ENCODE measurements at regions not wholly inside any gene's neighbourhood (a gene's known extent, or its start where the extent isn't known, plus 50 kb on each side); places are given as distances from the start of the nearest gene placed in this dataset.

- in situ Hi-C loops (cut with HindIII; ENCODE audit: low sequenced_read_pairs): no loop called here
- DNase-seq (ENCODE audit: low spot score): no peak
These were observed 170.3 kb downstream of the ZC3H11B start for GRCh38 chr1:219442611-219443061.

GRCh38 chr1:219441884-219442283 is 171.0 kb downstream of the ZC3H11B start:
- DNase-seq (ENCODE audit: low spot score): no peak
- in situ Hi-C loops (cut with HindIII; ENCODE audit: low sequenced_read_pairs): no loop called here

DNA sequence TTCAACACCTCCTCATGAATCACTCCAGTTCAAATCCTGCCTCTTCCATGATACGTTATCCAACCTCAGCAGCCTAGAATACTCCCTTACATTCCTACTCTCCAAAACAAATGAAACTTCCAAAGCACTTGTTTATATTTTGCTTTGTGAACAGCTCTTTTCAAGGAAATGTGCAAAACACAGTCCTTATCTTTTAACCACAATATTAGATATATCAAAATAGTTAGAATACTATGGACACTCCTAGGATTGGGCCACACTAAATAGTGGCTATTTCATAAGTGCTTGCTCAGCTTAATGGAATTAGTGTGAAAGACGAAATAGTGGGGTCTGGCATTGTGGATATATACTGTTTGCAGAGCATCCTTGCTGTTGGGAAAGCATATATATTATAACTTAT is 173.5 kb downstream of the ZC3H11B start:
- in situ Hi-C loops (cut with HindIII; ENCODE audit: low sequenced_read_pairs): no loop called here
- DNase-seq (ENCODE audit: low spot score): no peak

DNA sequence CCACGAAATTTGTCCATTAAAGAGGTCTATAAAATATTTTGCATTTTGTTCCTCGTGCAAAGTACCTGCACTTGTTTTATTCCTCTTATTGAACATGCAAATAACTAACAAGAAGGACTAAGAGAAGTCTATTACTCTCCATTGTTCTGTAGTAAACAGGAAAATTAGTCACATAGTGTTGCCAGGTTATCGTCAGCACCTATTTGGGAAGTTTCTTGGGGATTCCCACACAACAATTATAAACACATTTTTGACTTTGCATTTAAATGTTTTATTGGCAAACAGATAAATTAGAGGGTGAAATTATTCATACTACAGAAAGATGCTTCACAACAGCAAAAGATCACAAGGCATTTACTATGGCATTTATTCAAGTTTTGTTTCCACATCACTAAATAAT is 174.5 kb downstream of the ZC3H11B start:
- in situ Hi-C loops (cut with HindIII; ENCODE audit: low sequenced_read_pairs): no loop called here
- DNase-seq (ENCODE audit: low spot score): no peak

DNA sequence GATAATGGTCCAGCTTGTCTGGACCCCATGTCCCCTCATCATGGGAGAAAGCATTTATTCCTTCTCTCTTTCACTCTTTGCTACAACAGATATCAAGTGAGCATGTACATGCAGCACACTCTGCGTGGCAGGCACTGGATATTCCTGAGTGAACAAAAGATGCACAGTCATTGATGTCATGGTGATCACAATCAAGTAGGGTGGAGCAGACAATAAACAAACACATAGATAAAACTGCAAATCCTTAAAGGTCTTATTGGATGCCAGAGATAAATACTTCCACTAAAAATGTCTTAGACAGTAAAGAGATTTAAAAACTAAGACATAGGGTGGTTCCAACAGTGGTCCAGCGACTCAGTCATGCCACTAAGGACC is 178.0 kb downstream of the ZC3H11B start:
- in situ Hi-C loops (cut with HindIII; ENCODE audit: low sequenced_read_pairs): no loop called here

DNA sequence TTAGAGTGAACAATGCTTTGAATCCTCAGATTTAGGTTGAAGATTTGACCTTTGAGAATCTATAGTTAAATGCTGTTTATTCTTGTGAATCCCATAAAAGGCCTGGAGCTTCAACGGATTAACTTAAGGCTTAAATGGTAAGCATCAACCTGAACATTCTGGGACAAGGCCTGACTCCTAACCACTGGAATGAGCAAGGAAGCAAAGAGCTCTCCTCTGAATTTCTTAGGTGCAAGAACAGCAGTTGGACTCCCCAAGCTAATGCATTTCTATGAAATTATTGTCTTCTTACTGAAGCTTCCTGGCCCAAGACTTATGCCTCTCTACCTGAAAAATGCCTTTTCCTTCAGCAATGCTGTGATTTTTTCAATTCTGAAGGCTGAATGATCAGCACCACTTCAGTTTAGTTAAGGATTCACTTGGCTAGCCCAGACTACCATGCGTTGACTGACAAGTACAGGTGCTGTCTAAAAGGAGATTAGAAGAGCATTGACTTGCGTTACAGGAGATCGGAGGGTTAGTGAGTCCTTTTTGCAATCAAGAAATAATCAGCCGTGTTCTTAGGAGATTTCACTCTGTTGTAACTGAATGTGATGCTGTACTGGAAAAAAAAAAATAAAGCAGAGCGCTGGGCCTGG is 178.5 kb downstream of the ZC3H11B start:
- in situ Hi-C loops (cut with HindIII; ENCODE audit: low sequenced_read_pairs): no loop called here
- DNase-seq (ENCODE audit: low spot score): no peak

More for the DNA sequence above, 178.0 kb downstream of the ZC3H11B start:
- DNase-seq (ENCODE audit: low spot score): no peak

DNA sequence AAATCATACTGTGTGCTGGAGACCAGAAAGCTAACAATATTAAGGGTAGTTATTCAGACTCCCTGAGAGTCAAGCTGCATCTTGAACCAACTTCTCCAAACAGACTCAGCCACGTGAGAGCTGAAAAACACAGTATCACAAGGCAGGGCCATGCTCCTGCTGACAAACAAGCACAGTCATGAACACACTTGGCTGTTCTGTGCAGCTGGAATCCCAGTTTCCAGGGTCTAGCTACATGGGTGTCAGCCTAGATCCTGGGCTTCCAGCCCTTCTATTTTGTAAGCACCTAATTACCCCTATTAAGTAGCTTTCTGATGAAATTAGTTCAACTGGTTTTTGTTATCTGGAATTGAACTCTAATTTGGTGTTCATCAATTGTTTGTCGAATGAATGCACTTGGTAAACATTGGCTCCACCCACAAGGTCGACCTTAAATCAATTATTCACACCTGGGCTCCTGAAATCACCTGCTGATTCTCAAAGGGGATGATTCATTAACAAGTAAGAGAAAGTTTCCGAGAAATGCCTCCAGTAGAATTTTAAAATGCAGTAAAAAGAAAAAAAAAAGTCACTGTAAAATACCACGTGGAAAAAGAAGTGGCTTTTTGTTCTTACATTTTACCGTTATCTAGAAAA is 179.3 kb downstream of the ZC3H11B start:
- in situ Hi-C loops (cut with HindIII; ENCODE audit: low sequenced_read_pairs): no loop called here

DNA sequence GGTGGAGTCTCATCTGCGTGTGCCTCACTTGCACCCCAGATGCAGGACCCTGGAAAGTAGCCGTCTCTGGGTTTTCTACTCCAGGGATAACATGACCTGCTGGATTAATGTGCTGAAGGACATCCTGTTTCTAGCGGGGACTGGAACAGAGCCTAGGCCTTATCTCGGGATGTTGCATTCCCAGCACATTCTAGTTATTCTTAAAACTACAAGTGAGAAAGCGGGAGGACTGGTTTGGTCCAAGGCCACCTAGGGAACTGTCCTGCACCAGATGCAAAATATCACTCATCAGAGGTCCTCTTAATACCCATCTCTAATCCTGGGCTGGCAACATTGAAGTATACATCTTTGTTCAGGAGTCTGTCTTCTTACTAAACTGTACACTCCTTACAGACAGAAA is 179.9 kb downstream of the ZC3H11B start:
- DNase-seq (ENCODE audit: low spot score): no peak
- in situ Hi-C loops (cut with HindIII; ENCODE audit: low sequenced_read_pairs): no loop called here

More for the DNA sequence above, 179.3 kb downstream of the ZC3H11B start:
- no peak for DNase-seq (ENCODE audit: low spot score)

- no peak for DNase-seq (ENCODE audit: low spot score)
- in situ Hi-C loops (cut with HindIII; ENCODE audit: low sequenced_read_pairs): no loop called here
These were observed 180.7 kb downstream of the ZC3H11B start for GRCh38 chr1:219432191-219432606.

DNA sequence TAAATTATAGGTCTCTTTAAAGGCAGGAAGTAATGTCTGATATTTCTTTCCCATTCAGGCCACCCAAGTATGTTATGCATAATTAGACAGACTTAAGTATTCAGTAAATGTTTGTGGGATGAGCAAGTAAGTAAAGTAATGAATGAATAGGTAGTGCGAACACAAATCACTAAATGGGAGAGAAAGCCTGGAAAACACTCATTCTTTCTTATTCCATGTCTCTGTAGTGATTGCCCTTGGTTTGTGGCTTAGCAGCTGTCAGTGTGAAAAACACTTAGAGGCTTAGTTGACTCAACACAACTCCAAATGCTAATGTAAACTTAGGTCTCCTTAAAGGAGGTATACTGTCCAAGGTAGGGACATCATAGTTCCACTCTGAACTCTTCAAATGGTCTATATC is 182.5 kb downstream of the ZC3H11B start:
- in situ Hi-C loops (cut with HindIII; ENCODE audit: low sequenced_read_pairs): no loop called here

GRCh38 chr1:219428651-219429050 is 184.3 kb downstream of the ZC3H11B start:
- in situ Hi-C loops (cut with HindIII; ENCODE audit: low sequenced_read_pairs): no loop called here
- DNase-seq (ENCODE audit: low spot score): no peak

More for the DNA sequence above, 182.5 kb downstream of the ZC3H11B start:
- DNase-seq (ENCODE audit: low spot score): no peak

DNA sequence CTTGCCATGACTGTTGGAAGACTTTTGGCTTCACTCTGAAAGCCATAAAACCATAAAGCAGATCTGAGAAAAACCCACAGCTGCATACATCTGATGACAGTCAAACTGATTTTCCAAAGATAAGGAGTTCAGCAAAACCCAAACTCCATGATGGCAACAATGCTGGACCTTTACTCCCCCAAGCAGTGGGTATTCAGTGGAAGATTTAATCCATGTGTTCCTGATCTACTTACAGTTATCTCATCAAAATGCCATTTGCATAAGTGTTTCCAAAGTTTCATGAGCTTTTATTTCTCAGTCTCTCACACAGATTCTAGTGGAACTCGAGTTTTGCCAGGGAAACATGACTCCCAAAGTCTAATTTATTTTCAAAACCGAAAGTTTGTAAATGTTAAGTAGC is 184.9 kb downstream of the ZC3H11B start:
- no peak for DNase-seq (ENCODE audit: low spot score)
- in situ Hi-C loops (cut with HindIII; ENCODE audit: low sequenced_read_pairs): no loop called here

DNA sequence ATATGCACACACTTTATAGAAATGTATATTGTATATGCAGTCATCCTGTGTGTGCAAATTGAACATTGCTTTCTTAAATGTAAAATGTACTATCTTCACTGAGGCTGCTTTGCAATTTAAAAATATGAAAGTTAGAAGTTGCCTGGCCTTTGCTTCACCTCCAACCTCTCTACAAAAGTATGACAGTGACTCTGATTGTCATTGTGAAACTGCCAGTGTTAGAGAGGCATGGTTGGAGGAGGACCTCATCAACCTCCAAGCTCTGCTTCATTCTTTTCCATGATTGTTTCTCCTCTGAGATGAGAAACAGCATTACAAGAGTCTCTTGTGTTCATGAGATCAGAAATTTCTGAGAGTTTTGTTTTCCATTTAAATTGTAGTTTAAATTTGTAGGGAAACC is 185.5 kb downstream of the ZC3H11B start:
- in situ Hi-C loops (cut with HindIII; ENCODE audit: low sequenced_read_pairs): no loop called here
- no peak for DNase-seq (ENCODE audit: low spot score)

- no peak for DNase-seq (ENCODE audit: low spot score)
- in situ Hi-C loops (cut with HindIII; ENCODE audit: low sequenced_read_pairs): no loop called here
These were observed 189.9 kb downstream of the ZC3H11B start for GRCh38 chr1:219422811-219423598.

GRCh38 chr1:219420913-219421312 is 192.0 kb downstream of the ZC3H11B start:
- no peak for DNase-seq (ENCODE audit: low spot score)
- in situ Hi-C loops (cut with HindIII; ENCODE audit: low sequenced_read_pairs): no loop called here

- DNase-seq (ENCODE audit: low spot score): no peak
- in situ Hi-C loops (cut with HindIII; ENCODE audit: low sequenced_read_pairs): no loop called here
These were observed 193.0 kb downstream of the ZC3H11B start for GRCh38 chr1:219419860-219420259.

- in situ Hi-C loops (cut with HindIII; ENCODE audit: low sequenced_read_pairs): no loop called here
- DNase-seq (ENCODE audit: low spot score): no peak
These were observed 193.8 kb downstream of the ZC3H11B start for GRCh38 chr1:219419065-219419464.

DNA sequence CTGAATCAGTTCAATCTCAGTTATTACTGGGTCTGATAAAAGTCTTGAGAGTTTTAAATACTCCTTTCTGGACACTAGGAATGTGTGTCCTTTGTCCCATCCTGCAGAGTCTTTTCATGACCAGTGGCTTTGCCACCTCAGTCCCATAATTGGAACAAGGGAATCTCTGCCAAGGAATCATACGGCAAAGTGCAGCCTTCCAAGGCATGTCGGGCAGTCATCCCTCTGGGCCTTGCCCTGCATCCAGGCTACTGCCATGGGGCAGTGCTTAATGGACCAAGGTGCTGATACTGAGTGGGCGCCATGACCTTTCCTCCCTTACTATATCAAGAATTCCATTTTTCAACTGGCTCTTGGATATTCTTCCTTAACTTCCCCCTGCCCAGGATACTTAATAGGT is 195.3 kb downstream of the ZC3H11B start:
- in situ Hi-C loops (cut with HindIII; ENCODE audit: low sequenced_read_pairs): no loop called here
- no peak for DNase-seq (ENCODE audit: low spot score)

- DNase-seq (ENCODE audit: low spot score): peak; percentile 17
- in situ Hi-C loops (cut with HindIII; ENCODE audit: low sequenced_read_pairs): no loop called here
These were observed 196.2 kb downstream of the ZC3H11B start for GRCh38 chr1:219416598-219417238.

DNA sequence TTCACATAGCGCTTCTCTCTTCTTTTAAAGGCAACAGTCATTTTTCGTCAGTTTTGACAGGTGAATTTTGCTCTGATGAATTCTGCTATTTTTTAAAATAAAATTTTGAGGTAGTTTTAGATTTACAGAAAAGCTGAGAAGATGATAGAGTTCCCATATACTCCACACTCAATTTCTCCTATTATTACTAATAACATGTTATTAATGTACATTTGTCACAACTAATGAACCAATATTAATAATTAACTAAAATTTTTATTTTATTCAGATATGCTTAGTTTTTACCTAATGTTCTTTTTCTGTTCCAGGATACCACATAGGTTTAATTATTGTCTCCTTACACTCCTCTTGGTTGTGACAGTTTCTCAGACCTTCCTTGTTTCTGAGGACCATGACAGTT is 197.0 kb downstream of the ZC3H11B start:
- no peak for DNase-seq (ENCODE audit: low spot score)
- in situ Hi-C loops (cut with HindIII; ENCODE audit: low sequenced_read_pairs): no loop called here
